Ishikawa (cell line): ENCODE measurements at regions not wholly inside any gene's neighbourhood (a gene's known extent, or its start where the extent isn't known, plus 50 kb on each side); places are given as distances from the start of the nearest gene placed in this dataset.

ENCODE experiments used
- CEBPB ChIP-seq: IDR thresholded peaks from 2 replicates; pipeline ENCODE4 v1.6.1; 2012
- CREB1 ChIP-seq: IDR thresholded peaks from 2 replicates; pipeline ENCODE4 v1.6.1; 2012; ENCODE audit warnings: low read depth
- EGR1 ChIP-seq: IDR thresholded peaks from 2 replicates; pipeline ENCODE4 v1.6.1; 2012
- EP300 ChIP-seq: IDR thresholded peaks from 2 replicates; pipeline ENCODE4 v1.6.1; 2012; ENCODE audit warnings: borderline replicate concordance
- MAX ChIP-seq: IDR thresholded peaks from 2 replicates; pipeline ENCODE4 v1.6.1; 2012
- NFIC ChIP-seq: IDR thresholded peaks from 2 replicates; pipeline ENCODE4 v1.6.1; 2012
- RAD21 ChIP-seq: IDR thresholded peaks from 2 replicates; pipeline ENCODE4 v1.6.1; 2012; ENCODE audit warnings: low read depth
- REST ChIP-seq: IDR thresholded peaks from 2 replicates; pipeline ENCODE4 v1.6.1; 2012; ENCODE audit warnings: low read depth, mild to moderate bottlenecking
- TAF1 ChIP-seq: IDR thresholded peaks from 2 replicates; pipeline ENCODE4 v1.6.1; 2012; ENCODE audit warnings: low read depth, mild to moderate bottlenecking
- TCF12 ChIP-seq: IDR thresholded peaks from 2 replicates; pipeline ENCODE4 v1.6.1; 2012; ENCODE audit warnings: low read depth
- TEAD4 ChIP-seq: IDR thresholded peaks from 2 replicates; pipeline ENCODE4 v1.6.1; 2012
- USF1 ChIP-seq: IDR thresholded peaks from 2 replicates; pipeline ENCODE4 v1.6.1; 2012
- YY1 ChIP-seq: IDR thresholded peaks from 2 replicates; pipeline ENCODE4 v1.6.1; 2012; ENCODE audit warnings: low read depth
- ZBTB7A ChIP-seq: IDR thresholded peaks from 2 replicates; pipeline ENCODE4 v1.6.1; 2012; ENCODE audit warnings: low read depth

- TF ChIP-seq TAF1 (no peak), REST (no peak), EGR1 (no peak), CEBPB (no peak), RAD21 (no peak), TEAD4 (no peak), NFIC (no peak), MAX (no peak), CREB1 (no peak), EP300 (no peak), USF1 (no peak), TCF12 (no peak), YY1 (no peak), ZBTB7A (no peak)
These were observed 63.0 kb upstream of the PRMT8 start for GRCh38 chr12:3427956-3428355.
